Neural cell (in vitro differentiated cells): ENCODE measurements at regions not wholly inside any gene's neighbourhood (a gene's known extent, or its start where the extent isn't known, plus 50 kb on each side); places are given as distances from the start of the nearest gene placed in this dataset.

ENCODE experiments used
- H2AFZ ChIP-seq: fragments of 200-600, 300-800 bp; sonication (generic), shearing (Covaris generic); 2 replicates; pipeline ENCODE4 v1.6.0; 2014; ENCODE audit warnings: low read depth, mild to moderate bottlenecking, antibody characterized with exemption, low read length, moderate library complexity
- H3F3A ChIP-seq: fragments of 200-600 bp; shearing (Covaris generic); 2 replicates; pipeline ENCODE4 v1.6.1; 2016; ENCODE audit warnings: mild to moderate bottlenecking, moderate library complexity, mixed read lengths, antibody characterized with exemption, low read length; ENCODE audit not compliant: insufficient read depth, poor library complexity, severe bottlenecking
- H3K27ac ChIP-seq: fragments of 200-600, 300-800 bp; sonication (generic), shearing (Covaris generic); 2 replicates; pipeline ENCODE4 v1.5.1; 2014; ENCODE audit warnings: mild to moderate bottlenecking, low read length, moderate library complexity
- H3K27me3 ChIP-seq: fragments of 300-800, 200-600 bp; sonication (generic), shearing (Covaris generic); 2 replicates; pipeline ENCODE4 v1.6.0; 2014; ENCODE audit warnings: mild to moderate bottlenecking, low read depth, low read length, moderate library complexity; ENCODE audit not compliant: insufficient read depth
- H3K36me3 ChIP-seq: fragments of 300-800, 200-600 bp; sonication (generic), shearing (Covaris generic); 2 replicates; pipeline ENCODE4 v1.5.1; 2014; ENCODE audit warnings: mild to moderate bottlenecking, antibody characterized with exemption, low read length, moderate library complexity; ENCODE audit not compliant: insufficient read depth
- H3K4me2 ChIP-seq: fragments of 300-800, 200-600 bp; sonication (generic), shearing (Covaris generic); 2 replicates; pipeline ENCODE4 v1.6.0; 2014; ENCODE audit warnings: mild to moderate bottlenecking, low read length
- H3K4me3 ChIP-seq: fragments of 300-800, 200-600 bp; sonication (generic), shearing (Covaris generic); 2 replicates; pipeline ENCODE4 v1.5.1; 2014; ENCODE audit warnings: mild to moderate bottlenecking, low read length, moderate library complexity
- H3K79me2 ChIP-seq: fragments of 200-600 bp; shearing (Covaris generic); replicated peaks from 2 replicates; pipeline ENCODE4 v1.6.0; 2014; ENCODE audit warnings: mild to moderate bottlenecking, low read length, moderate library complexity; ENCODE audit not compliant: insufficient read depth
- H3K9ac ChIP-seq: fragments of 300-800, 200-600 bp; sonication (generic), shearing (Covaris generic); 2 replicates; pipeline ENCODE4 v1.6.1; 2016; ENCODE audit warnings: mild to moderate bottlenecking, low read length, mixed read lengths
- H3K9me2 ChIP-seq: fragments of 200-600 bp; shearing (Covaris generic); 2 replicates; pipeline ENCODE4 v1.6.1; 2016; ENCODE audit warnings: mild to moderate bottlenecking, low read length, mixed read lengths; ENCODE audit not compliant: insufficient read depth
- H3K9me3 ChIP-seq: fragments of 200-600, 300-800 bp; sonication (generic), shearing (Covaris generic); 2 replicates; pipeline ENCODE4 v1.6.1; 2016; ENCODE audit warnings: mild to moderate bottlenecking, mixed run types, low read length, moderate library complexity, mixed read lengths
- H4K20me1 ChIP-seq: fragments of 200-600 bp; shearing (Covaris generic); 2 replicates; pipeline ENCODE4 v1.6.1; 2016; ENCODE audit warnings: mild to moderate bottlenecking, mixed run types; ENCODE audit not compliant: insufficient read depth
- CTCF ChIP-seq: fragments of 450-650 bp; IDR thresholded peaks from 2 replicates; pipeline ENCODE4 v1.5.1; 2014; ENCODE audit warnings: antibody characterized with exemption, mild to moderate bottlenecking, moderate library complexity; ENCODE audit not compliant: poor library complexity, severe bottlenecking
- EP300 ChIP-seq: fragments of 450-650 bp; conservative IDR thresholded peaks from 2 replicates; pipeline ENCODE4 v1.6.1; 2014; ENCODE audit warnings: antibody characterized with exemption, mild to moderate bottlenecking, moderate library complexity; ENCODE audit not compliant: poor library complexity, severe bottlenecking
- EZH2 ChIP-seq: fragments of 200-600, 300-800 bp; shearing (Covaris generic), sonication (generic); IDR thresholded peaks from 2 replicates; pipeline ENCODE4 v1.6.1; 2014; ENCODE audit warnings: antibody characterized with exemption, low read length, borderline replicate concordance, mild to moderate bottlenecking; ENCODE audit not compliant: insufficient read depth, poor library complexity, severe bottlenecking
- MXI1 ChIP-seq: fragments of 450-650 bp; conservative IDR thresholded peaks from 2 replicates; pipeline ENCODE4 v1.6.1; 2014; ENCODE audit warnings: antibody characterized with exemption, mild to moderate bottlenecking; ENCODE audit not compliant: poor library complexity, severe bottlenecking
- POLR2AphosphoS5 ChIP-seq: IDR thresholded peaks from 2 replicates; pipeline ENCODE4 v1.6.1; 2012
- RAD21 ChIP-seq: fragments of 450-650 bp; conservative IDR thresholded peaks from 2 replicates; pipeline ENCODE4 v1.6.1; 2014; ENCODE audit warnings: antibody characterized with exemption, mild to moderate bottlenecking, moderate library complexity
- SMC3 ChIP-seq: fragments of 450-650 bp; conservative IDR thresholded peaks from 2 replicates; pipeline ENCODE4 v1.6.1; 2014; ENCODE audit warnings: antibody characterized with exemption, mild to moderate bottlenecking, moderate library complexity; ENCODE audit not compliant: poor library complexity
- TAF1 ChIP-seq: IDR thresholded peaks from 2 replicates; pipeline ENCODE4 v1.6.1; 2012; ENCODE audit warnings: low read depth

DNA sequence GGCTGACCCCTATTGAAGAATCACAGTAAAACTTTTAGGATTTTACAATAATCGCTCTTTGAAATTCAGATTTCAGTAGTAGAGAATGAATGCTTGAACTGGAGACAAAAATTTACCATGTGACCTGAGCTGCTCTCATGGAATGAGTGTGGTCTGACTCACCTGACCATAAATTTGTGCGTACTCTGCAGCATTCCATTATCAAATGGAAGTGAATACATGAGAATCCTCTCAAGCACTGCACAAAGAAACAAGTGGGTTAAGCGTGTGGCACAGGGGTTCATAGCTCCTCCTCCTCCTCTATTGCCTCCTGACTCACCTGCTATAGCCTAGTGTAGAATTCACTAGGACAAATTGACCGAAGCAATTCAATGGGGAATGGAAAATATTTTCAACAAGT, 269.8 kb upstream of the CDH9 start:
- Histone ChIP-seq H3K4me3 (no peak overlapping the region), H4K20me1 (no peaks in the 10 kb centered on the region), H3K27ac (no peak overlapping the region), H3K9me3 (no peaks in the 10 kb centered on the region), H3K36me3 (no peaks in the 10 kb centered on the region), H3K9me2 (no peaks in the 10 kb centered on the region), H3K9ac (no peak overlapping the region), H3K27me3 (no peaks in the 10 kb centered on the region), H2AFZ (no peak overlapping the region), H3K79me2 (no peaks in the 10 kb centered on the region), H3F3A (no peaks in the 10 kb centered on the region), H3K4me2 (no peak overlapping the region)
- TF ChIP-seq TAF1 (no peak), EZH2 (no peak)

DNA sequence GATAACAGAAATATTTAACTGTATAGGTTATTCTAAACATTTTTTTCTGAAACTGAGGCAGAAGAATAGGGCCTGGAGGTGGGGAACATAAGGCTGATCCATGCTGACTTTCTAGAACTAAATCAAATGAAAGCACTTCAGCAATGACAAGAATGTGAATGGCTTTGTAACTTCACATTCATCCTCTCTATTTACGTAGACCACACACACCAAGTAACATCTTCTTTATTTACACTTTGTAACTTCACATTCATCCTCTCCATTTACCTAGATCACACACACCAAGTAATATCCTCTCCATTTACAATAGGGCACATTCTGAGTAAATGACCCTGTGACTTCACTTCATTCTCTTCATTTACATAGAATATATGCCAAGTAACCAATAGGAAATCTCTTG, 251.8 kb upstream of the CDH9 start:
- Histone ChIP-seq H4K20me1 (no peaks in the 10 kb centered on the region), H3K4me2 (no peak overlapping the region), H3K79me2 (no peaks in the 10 kb centered on the region), H3K27ac (no peak overlapping the region), H3K9ac (no peak overlapping the region), H3K36me3 (no peaks in the 10 kb centered on the region), H3K27me3 (no peaks in the 10 kb centered on the region), H3K4me3 (no peak overlapping the region), H3K9me2 (no peaks in the 10 kb centered on the region), H3F3A (no peaks in the 10 kb centered on the region), H2AFZ (no peak overlapping the region), H3K9me3 (no peaks in the 10 kb centered on the region)
- no peak for TF ChIP-seq EZH2
- no peak for TF ChIP-seq SMC3
- TF ChIP-seq RAD21, result no peak
- no peak for TF ChIP-seq TAF1
- TF ChIP-seq EP300, result no peak
- TF ChIP-seq POLR2AphosphoS5, result no peak
- TF ChIP-seq CTCF, result no peak

- H3K4me3 ChIP-seq, result no peak overlapping the region
- no peak overlapping the region for H3K9ac ChIP-seq
- H3K79me2 ChIP-seq, result no peaks in the 10 kb centered on the region
- H3K27me3 ChIP-seq, result no peaks in the 10 kb centered on the region
- H3K9me2 ChIP-seq, result no peaks in the 10 kb centered on the region
- H3K9me3 ChIP-seq, result no peaks in the 10 kb centered on the region
- H3K4me2 ChIP-seq, result no peak overlapping the region
- no peaks in the 10 kb centered on the region for H4K20me1 ChIP-seq
- peak overlapping the region; percentile 63 for H3K27ac ChIP-seq
- no peak overlapping the region for H2AFZ ChIP-seq
- H3F3A ChIP-seq, result no peaks in the 10 kb centered on the region
- no peak for TF ChIP-seq SMC3
- TF ChIP-seq POLR2AphosphoS5, result peak; percentile 65
- TF ChIP-seq EZH2, result no peak
- TF ChIP-seq MXI1, result no peak
- peak; percentile 85 for TF ChIP-seq EP300
- no peak for TF ChIP-seq CTCF
- no peaks in the 10 kb centered on the region for H3K36me3 ChIP-seq
Measured at GRCh38 chr5:27276119-27276518, 237.7 kb upstream of the CDH9 start.
